ENCODE measurements at regions not wholly inside any gene's neighbourhood (a gene's known extent, or its start where the extent isn't known, plus 50 kb on each side); places are given as distances from the start of the nearest gene placed in this dataset.
"Not testable (repeated sequence)": the region's sequence is repeated elsewhere in the genome, so short reads cannot be mapped to it uniquely, and the experiment has no call there.

- Mint-ChIP-seq H3K36me3 (ENCODE audit: low read depth) (no peaks in the 10 kb centered on the region), H3K4me1 (ENCODE audit: low read depth) (no peaks in the 10 kb centered on the region), H3K4me3 (no peak overlapping the region), H3K27me3 (peaks cover 17% of the 10 kb centered on the region), H3K9me3 (no peaks in the 10 kb centered on the region), H3K27ac (no peak overlapping the region)
- intact Hi-C loops (cut with micrococcal nuclease), result no loop called here
These were observed 214.4 kb upstream of the PRKCQ start for GRCh38 chr10:6794441-6794840.

GRCh38 chr10:6788731-6789130 is 208.7 kb upstream of the PRKCQ start:
- Mint-ChIP-seq H3K4me1 (ENCODE audit: low read depth) (no peaks in the 10 kb centered on the region), H3K27me3 (peaks cover 19% of the 10 kb centered on the region), H3K4me3 (no peak overlapping the region), H3K36me3 (ENCODE audit: low read depth) (no peaks in the 10 kb centered on the region), H3K9me3 (no peaks in the 10 kb centered on the region), H3K27ac (no peak overlapping the region)
- intact Hi-C loops (cut with micrococcal nuclease), result no loop called here

GRCh38 chr10:6788231-6788630 is 208.2 kb upstream of the PRKCQ start:
- Mint-ChIP-seq H3K27ac (no peak overlapping the region), H3K4me1 (ENCODE audit: low read depth) (no peaks in the 10 kb centered on the region), H3K9me3 (no peaks in the 10 kb centered on the region)

GRCh38 chr10:6787718-6788117 is 207.6 kb upstream of the PRKCQ start:
- Mint-ChIP-seq H3K36me3 (ENCODE audit: low read depth) (no peaks in the 10 kb centered on the region), H3K4me3 (no peak overlapping the region), H3K4me1 (ENCODE audit: low read depth) (no peaks in the 10 kb centered on the region), H3K9me3 (no peaks in the 10 kb centered on the region), H3K27ac (no peak overlapping the region), H3K27me3 (peaks cover 23% of the 10 kb centered on the region)
- intact Hi-C loops (cut with micrococcal nuclease), result no loop called here

More at GRCh38 chr10:6788231-6788630, 208.2 kb upstream of the PRKCQ start:
- Mint-ChIP-seq H3K27me3 (peaks cover 23% of the 10 kb centered on the region), H3K36me3 (ENCODE audit: low read depth) (no peaks in the 10 kb centered on the region), H3K4me3 (no peak overlapping the region)
- intact Hi-C loops (cut with micrococcal nuclease), result no loop called here

- Mint-ChIP-seq H3K4me3 (no peak overlapping the region), H3K4me1 (ENCODE audit: low read depth) (no peaks in the 10 kb centered on the region), H3K36me3 (ENCODE audit: low read depth) (no peaks in the 10 kb centered on the region), H3K27me3 (peaks cover 20% of the 10 kb centered on the region), H3K27ac (no peak overlapping the region), H3K9me3 (no peaks in the 10 kb centered on the region)
- intact Hi-C loops (cut with micrococcal nuclease), result no loop called here
These were observed 207.0 kb upstream of the PRKCQ start for GRCh38 chr10:6787091-6787490.

GRCh38 chr10:6786579-6787031 is 206.5 kb upstream of the PRKCQ start:
- Mint-ChIP-seq H3K4me1 (ENCODE audit: low read depth) (peaks cover 4% of the 10 kb centered on the region), H3K36me3 (ENCODE audit: low read depth) (no peaks in the 10 kb centered on the region), H3K27me3 (peaks cover 16% of the 10 kb centered on the region), H3K4me3 (no peak overlapping the region), H3K9me3 (no peaks in the 10 kb centered on the region), H3K27ac (no peak overlapping the region)
- intact Hi-C loops (cut with micrococcal nuclease), result no loop called here

- H3K27ac Mint-ChIP-seq; H3K4me3 Mint-ChIP-seq; H3K4me1 Mint-ChIP-seq (ENCODE audit: low read depth); H3K27me3 Mint-ChIP-seq; H3K36me3 Mint-ChIP-seq (ENCODE audit: low read depth); H3K9me3 Mint-ChIP-seq; intact Hi-C loops (cut with micrococcal nuclease): not testable (repeated sequence)
These were observed 204.4 kb upstream of the PRKCQ start for GRCh38 chr10:6784429-6784828.

- intact Hi-C loops (cut with micrococcal nuclease), result no loop called here
- H3K27ac Mint-ChIP-seq, result no peak overlapping the region
- H3K4me3 Mint-ChIP-seq, result no peak overlapping the region
- H3K36me3 Mint-ChIP-seq (ENCODE audit: low read depth), result no peaks in the 10 kb centered on the region
- H3K27me3 Mint-ChIP-seq, result peaks cover 8% of the 10 kb centered on the region
- no peaks in the 10 kb centered on the region for H3K9me3 Mint-ChIP-seq
- H3K4me1 Mint-ChIP-seq (ENCODE audit: low read depth), result peaks cover 9% of the 10 kb centered on the region
These were observed 203.4 kb upstream of the PRKCQ start for GRCh38 chr10:6783471-6783870.

GRCh38 chr10:6782378-6782777 is 202.3 kb upstream of the PRKCQ start:
- intact Hi-C loops (cut with micrococcal nuclease), result no loop called here
- Mint-ChIP-seq H3K4me1 (ENCODE audit: low read depth) (peaks cover 9% of the 10 kb centered on the region), H3K27ac (no peak overlapping the region), H3K4me3 (no peak overlapping the region), H3K9me3 (no peaks in the 10 kb centered on the region), H3K36me3 (ENCODE audit: low read depth) (no peaks in the 10 kb centered on the region), H3K27me3 (peaks cover 9% of the 10 kb centered on the region)

GRCh38 chr10:6781133-6781770 is 201.2 kb upstream of the PRKCQ start:
- no peaks in the 10 kb centered on the region for H3K36me3 Mint-ChIP-seq (ENCODE audit: low read depth)
- no peak overlapping the region for H3K4me3 Mint-ChIP-seq
- no peak overlapping the region for H3K27ac Mint-ChIP-seq
- no peaks in the 10 kb centered on the region for H3K9me3 Mint-ChIP-seq
- peaks cover 9% of the 10 kb centered on the region for H3K4me1 Mint-ChIP-seq (ENCODE audit: low read depth)
- H3K27me3 Mint-ChIP-seq, result peaks cover 13% of the 10 kb centered on the region
- intact Hi-C loops (cut with micrococcal nuclease), result no loop called here

- no peaks in the 10 kb centered on the region for H3K9me3 Mint-ChIP-seq
- no peak overlapping the region for H3K27ac Mint-ChIP-seq
- peaks cover 9% of the 10 kb centered on the region for H3K4me1 Mint-ChIP-seq (ENCODE audit: low read depth)
- H3K36me3 Mint-ChIP-seq (ENCODE audit: low read depth), result no peaks in the 10 kb centered on the region
- intact Hi-C loops (cut with micrococcal nuclease), result no loop called here
- peaks cover 19% of the 10 kb centered on the region for H3K27me3 Mint-ChIP-seq
- no peak overlapping the region for H3K4me3 Mint-ChIP-seq
These were observed 200.1 kb upstream of the PRKCQ start for GRCh38 chr10:6780008-6780677.

- Mint-ChIP-seq H3K27ac (no peak overlapping the region), H3K27me3 (peaks cover 24% of the 10 kb centered on the region), H3K4me3 (no peak overlapping the region), H3K9me3 (no peaks in the 10 kb centered on the region), H3K36me3 (ENCODE audit: low read depth) (no peaks in the 10 kb centered on the region), H3K4me1 (ENCODE audit: low read depth) (peaks cover 9% of the 10 kb centered on the region)
- intact Hi-C loops (cut with micrococcal nuclease), result no loop called here
These were observed 199.1 kb upstream of the PRKCQ start for GRCh38 chr10:6778992-6779701.

- Mint-ChIP-seq H3K36me3 (ENCODE audit: low read depth) (no peaks in the 10 kb centered on the region), H3K27me3 (peaks cover 18% of the 10 kb centered on the region), H3K4me1 (ENCODE audit: low read depth) (peaks cover 1% of the 10 kb centered on the region), H3K4me3 (no peak overlapping the region), H3K9me3 (peaks cover 10% of the 10 kb centered on the region), H3K27ac (no peak overlapping the region)
- intact Hi-C loops (cut with micrococcal nuclease), result no loop called here
These were observed 196.1 kb upstream of the PRKCQ start for GRCh38 chr10:6776170-6776569.

GRCh38 chr10:6774406-6774805 is 194.3 kb upstream of the PRKCQ start:
- intact Hi-C loops (cut with micrococcal nuclease), result no loop called here
- Mint-ChIP-seq H3K27ac (no peak overlapping the region), H3K9me3 (peaks cover 22% of the 10 kb centered on the region), H3K27me3 (peaks cover 18% of the 10 kb centered on the region), H3K4me3 (no peak overlapping the region), H3K36me3 (ENCODE audit: low read depth) (no peaks in the 10 kb centered on the region), H3K4me1 (ENCODE audit: low read depth) (no peaks in the 10 kb centered on the region)

Measured in dendritic cell treated with granulocyte-macrophage colony-stimulating factor and Interleukin-4, amounts not matched to agents 40 ng/mL and 50 ng/mL, for 4 days (primary cell).